GM12878 (cell line): ENCODE measurements at regions not wholly inside any gene's neighbourhood (a gene's known extent, or its start where the extent isn't known, plus 50 kb on each side); places are given as distances from the start of the nearest gene placed in this dataset.

Source experiments
- HDAC6 ChIP-seq: fragments of 200-600 bp; sonication (generic); IDR thresholded peaks from one replicate; pipeline ENCODE4 v1.8.0; 2017; ENCODE audit warnings: antibody characterized with exemption; ENCODE audit not compliant: unreplicated experiment
- KDM1A ChIP-seq: fragments of 200-600 bp; sonication (generic); IDR thresholded peaks from 2 replicates; pipeline ENCODE4 v1.6.1; 2016; ENCODE audit warnings: borderline replicate concordance
- NFYB ChIP-seq: IDR thresholded peaks from 2 replicates; pipeline ENCODE4 v1.6.1; 2011; ENCODE audit warnings: low read depth, mild to moderate bottlenecking, low read length, improper control_type of control experiment, moderate library complexity; ENCODE audit not compliant: insufficient read depth
- POLR2A ChIP-seq: IDR thresholded peaks from 2 replicates; pipeline ENCODE4 v1.6.1; 2011; ENCODE audit warnings: low read depth, mild to moderate bottlenecking, low read length
- SIX5 ChIP-seq: IDR thresholded peaks from 2 replicates; pipeline ENCODE4 v1.6.1; 2011; ENCODE audit warnings: mild to moderate bottlenecking, low read depth, low read length, moderate library complexity; ENCODE audit not compliant: severe bottlenecking
- TF ChIP-seq, protein P1 (sequence below), 3 experiments: IDR thresholded peaks in 2 of 3; conservative IDR thresholded peaks in 1 of 3; 2 replicates each; pipeline ENCODE4 v1.5.1; 2011; ENCODE audit warnings: low read depth in 3 of 3, low read length in 3 of 3, mild to moderate bottlenecking in 3 of 3, control low read depth in 2 of 3, moderate library complexity in 2 of 3, inconsistent platforms in 1 of 3, mixed read lengths in 1 of 3; ENCODE audit not compliant: control insufficient read depth in 2 of 3, insufficient read depth in 1 of 3; ENCODE audit errors: extremely low read depth in 1 of 3

GRCh38 chr19:32138416-32138815 lies 207.0 kb upstream of the ZNF507 start:
- TF ChIP-seq KDM1A: no peak
- TF ChIP-seq NFYB: no peak
- no peak for TF ChIP-seq SIX5
- TF ChIP-seq, protein P1, sequence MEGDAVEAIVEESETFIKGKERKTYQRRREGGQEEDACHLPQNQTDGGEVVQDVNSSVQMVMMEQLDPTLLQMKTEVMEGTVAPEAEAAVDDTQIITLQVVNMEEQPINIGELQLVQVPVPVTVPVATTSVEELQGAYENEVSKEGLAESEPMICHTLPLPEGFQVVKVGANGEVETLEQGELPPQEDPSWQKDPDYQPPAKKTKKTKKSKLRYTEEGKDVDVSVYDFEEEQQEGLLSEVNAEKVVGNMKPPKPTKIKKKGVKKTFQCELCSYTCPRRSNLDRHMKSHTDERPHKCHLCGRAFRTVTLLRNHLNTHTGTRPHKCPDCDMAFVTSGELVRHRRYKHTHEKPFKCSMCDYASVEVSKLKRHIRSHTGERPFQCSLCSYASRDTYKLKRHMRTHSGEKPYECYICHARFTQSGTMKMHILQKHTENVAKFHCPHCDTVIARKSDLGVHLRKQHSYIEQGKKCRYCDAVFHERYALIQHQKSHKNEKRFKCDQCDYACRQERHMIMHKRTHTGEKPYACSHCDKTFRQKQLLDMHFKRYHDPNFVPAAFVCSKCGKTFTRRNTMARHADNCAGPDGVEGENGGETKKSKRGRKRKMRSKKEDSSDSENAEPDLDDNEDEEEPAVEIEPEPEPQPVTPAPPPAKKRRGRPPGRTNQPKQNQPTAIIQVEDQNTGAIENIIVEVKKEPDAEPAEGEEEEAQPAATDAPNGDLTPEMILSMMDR (IDR thresholded peaks at IDR 0.05 in 2 of 3, conservative IDR thresholded peaks at IDR 0.05 in 1 of 3; ENCODE audit: control insufficient read depth in 2 of 3, extremely low read depth in 1 of 3, insufficient read depth in 1 of 3, low read depth in 3 of 3, low read length in 3 of 3): no peak
- no peak for TF ChIP-seq HDAC6
- TF ChIP-seq POLR2A: no peak
